DMS 273 treated with DMSO at 0.1 percent for 48 hours (cell line): ENCODE measurements at regions not wholly inside any gene's neighbourhood (a gene's known extent, or its start where the extent isn't known, plus 50 kb on each side); places are given as distances from the start of the nearest gene placed in this dataset.
"Not testable (repeated sequence)": the region's sequence is repeated elsewhere in the genome, so short reads cannot be mapped to it uniquely, and the experiment has no call there.

ENCODE experiments used
- DNase-seq: peaks from one replicate; lab custom pipeline; 2025; lab: John Stamatoyannopoulos, UW

DNA sequence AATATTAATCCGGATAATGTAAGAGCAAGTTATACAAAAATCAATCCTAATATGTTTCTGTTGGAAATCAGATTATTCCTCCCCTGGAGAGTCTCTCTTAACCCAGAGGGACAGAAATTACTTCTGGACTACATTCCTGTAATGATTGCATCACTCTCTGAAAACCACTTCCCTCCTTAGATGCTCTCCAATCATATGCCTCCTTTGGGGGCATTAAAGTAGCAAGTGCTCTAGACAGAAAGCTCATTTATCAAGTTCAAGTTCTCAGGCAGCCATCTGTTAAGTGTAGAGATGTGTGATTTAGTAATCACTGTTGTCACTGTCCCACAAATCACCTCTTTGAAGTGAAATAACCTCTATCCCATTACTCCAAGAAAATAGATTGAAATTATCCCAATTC is 247.1 kb downstream of the SLCO4C1 start:
- peak; percentile 61 for DNase-seq

DNA sequence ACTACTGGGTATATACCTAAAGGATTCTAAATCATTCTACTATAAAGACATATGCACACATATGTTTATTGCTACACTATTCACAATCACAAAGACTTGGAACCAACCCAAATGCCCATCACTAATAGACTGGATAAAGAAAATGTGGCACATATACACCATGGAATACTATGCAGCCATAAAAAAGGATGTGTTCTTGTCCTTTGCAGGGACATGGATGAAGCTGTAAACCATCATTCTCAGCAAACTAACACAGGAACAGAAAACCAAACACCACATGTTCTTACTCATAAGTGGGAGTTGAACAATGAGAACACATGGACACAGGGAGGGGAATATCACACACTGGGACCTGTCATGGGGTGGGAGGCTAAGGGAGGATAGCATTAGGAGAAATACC is 249.0 kb downstream of the SLCO4C1 start:
- not testable (repeated sequence) for DNase-seq

DNA sequence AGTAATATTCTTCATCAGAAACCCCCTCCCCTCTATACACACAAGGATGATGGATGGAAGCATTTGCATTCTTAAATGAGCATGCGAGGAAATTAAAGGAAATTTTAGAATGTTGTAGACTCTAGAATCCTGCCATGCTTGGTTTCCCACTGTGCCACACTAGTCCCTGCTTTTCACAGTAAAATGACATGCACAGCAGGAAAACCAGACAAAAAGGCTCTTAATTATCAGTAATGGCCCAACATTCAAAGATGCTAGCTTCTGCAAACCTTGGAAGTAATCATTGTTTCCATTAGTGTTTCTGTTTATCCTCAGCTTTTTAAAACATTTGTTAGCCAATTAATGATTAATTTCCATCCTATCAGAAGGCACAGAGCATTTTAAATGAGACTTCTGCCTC is 255.8 kb downstream of the SLCO4C1 start:
- no peak for DNase-seq

DNA sequence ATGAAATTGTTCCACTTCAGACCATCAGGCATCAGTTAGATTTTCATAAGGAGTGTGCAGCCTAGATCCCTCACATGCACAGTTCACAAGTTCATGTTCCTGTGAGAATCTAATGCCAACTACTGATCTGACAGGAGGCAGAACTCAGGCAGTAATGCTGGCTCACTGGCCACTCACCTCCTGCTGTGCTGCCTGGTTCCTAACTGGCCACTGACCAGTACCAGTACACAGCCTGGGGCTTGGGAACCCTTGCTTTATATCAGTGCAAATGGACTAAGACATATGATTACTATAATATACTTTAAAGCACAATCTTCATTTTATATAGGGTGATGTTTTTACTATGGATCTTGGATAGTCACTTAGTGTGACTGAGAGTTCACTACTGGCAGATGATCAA is 259.2 kb downstream of the SLCO4C1 start:
- DNase-seq = no peak

DNA sequence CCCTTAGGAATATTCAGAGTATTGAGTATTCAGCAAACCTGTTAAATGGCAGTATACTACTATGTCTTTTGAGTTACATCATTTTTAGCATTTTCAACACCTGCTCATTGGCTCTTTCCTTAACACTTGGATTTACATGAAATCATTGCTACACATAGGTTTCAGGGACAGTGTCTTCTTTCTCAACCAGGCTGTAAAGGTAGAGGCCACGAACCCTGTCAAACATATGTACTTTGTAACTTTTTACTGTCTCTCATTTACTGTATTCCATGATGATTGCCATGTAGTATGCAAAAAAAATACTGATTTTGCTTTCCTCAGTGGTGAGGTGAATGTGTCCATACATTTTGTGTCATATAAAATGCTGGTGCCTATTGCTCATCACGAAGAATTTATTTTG is 264.4 kb downstream of the SLCO4C1 start:
- no peak for DNase-seq

DNA sequence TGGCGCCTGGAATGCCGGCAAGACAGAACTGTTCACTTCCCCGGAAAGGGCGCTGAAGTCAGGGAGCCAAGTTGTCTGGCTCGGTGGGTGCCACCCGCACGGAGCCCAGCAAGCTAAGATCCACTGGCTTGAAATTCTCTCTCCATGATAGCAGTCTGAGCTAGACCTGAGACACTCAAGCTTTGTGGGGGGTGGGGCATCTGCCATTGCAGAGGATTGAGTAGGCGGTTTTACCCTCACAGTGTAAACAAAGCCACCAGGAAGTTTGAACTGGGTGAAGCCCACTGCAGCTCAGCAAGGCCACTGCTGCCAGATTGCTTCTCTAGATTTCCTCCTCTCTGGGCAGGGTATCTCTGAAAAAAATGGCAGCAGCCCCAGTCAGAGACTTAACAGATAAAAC is 277.4 kb downstream of the SLCO4C1 start:
- no peak for DNase-seq

- DNase-seq = no peak
Measured at GRCh38 chr5:102018279-102018678, 277.8 kb downstream of the SLCO4C1 start.

GRCh38 chr5:102014371-102014770 is 281.7 kb downstream of the SLCO4C1 start:
- DNase-seq = no peak

- DNase-seq = no peak
Measured at GRCh38 chr5:102010644-102011043, 285.4 kb downstream of the SLCO4C1 start.

GRCh38 chr5:101997235-101997634 is 298.8 kb downstream of the SLCO4C1 start:
- DNase-seq = no peak

GRCh38 chr5:101995585-101995984 is 300.5 kb downstream of the SLCO4C1 start:
- DNase-seq = no peak

- DNase-seq = no peak
Measured at GRCh38 chr5:101991486-101991885, 304.6 kb downstream of the SLCO4C1 start.

- no peak for DNase-seq
Measured at GRCh38 chr5:101989659-101990058, 306.4 kb downstream of the SLCO4C1 start.

GRCh38 chr5:101977729-101978345 is 318.2 kb downstream of the SLCO4C1 start:
- DNase-seq = no peak

- no peak for DNase-seq
Measured at GRCh38 chr5:101976933-101977332, 319.2 kb downstream of the SLCO4C1 start.

DNA sequence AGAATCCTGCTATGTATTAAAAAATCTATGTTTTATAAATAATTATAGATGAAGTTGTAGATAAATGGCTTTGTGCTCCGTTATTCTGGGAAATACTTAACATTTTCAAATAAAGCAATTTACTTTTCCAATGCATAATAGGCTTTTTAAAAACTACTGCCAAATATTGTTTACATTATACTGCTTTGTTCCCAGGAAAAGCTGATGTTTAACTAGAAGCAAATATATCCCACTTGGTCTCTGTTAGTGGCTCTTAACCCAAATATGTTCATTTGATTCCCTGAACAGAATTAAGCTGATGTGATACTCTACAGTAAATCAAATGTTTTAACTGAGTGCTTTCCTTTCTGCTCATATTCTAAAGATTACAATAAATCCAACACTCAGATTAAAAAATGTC is 326.3 kb downstream of the SLCO4C1 start:
- DNase-seq = no peak

GRCh38 chr5:101966476-101966875 is 329.6 kb downstream of the SLCO4C1 start:
- no peak for DNase-seq

GRCh38 chr5:101955891-101956290 is 340.2 kb downstream of the SLCO4C1 start:
- no peak for DNase-seq

DNA sequence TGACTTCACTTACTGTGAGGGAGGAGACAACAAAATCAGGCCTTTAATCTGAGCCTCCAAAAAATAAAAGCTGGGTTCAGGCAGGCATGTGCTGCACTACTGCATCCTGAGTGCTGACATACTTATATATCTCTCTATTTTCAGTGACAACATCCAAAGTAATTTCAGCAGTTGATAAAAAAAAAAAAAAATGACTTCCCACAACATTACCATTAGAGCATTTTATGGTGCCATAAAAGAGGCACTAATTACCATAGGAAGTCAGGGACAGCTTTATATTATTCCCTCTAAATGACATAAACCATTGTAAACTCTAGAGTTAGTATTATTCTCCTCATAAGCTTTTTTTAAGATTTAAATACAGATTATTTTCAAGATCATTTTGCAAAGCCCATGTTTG is 346.1 kb downstream of the SLCO4C1 start:
- no peak for DNase-seq

GRCh38 chr5:101948615-101949014 is 347.5 kb downstream of the SLCO4C1 start:
- DNase-seq = no peak

GRCh38 chr5:101943784-101944183 is 352.3 kb downstream of the SLCO4C1 start:
- DNase-seq = no peak

DNA sequence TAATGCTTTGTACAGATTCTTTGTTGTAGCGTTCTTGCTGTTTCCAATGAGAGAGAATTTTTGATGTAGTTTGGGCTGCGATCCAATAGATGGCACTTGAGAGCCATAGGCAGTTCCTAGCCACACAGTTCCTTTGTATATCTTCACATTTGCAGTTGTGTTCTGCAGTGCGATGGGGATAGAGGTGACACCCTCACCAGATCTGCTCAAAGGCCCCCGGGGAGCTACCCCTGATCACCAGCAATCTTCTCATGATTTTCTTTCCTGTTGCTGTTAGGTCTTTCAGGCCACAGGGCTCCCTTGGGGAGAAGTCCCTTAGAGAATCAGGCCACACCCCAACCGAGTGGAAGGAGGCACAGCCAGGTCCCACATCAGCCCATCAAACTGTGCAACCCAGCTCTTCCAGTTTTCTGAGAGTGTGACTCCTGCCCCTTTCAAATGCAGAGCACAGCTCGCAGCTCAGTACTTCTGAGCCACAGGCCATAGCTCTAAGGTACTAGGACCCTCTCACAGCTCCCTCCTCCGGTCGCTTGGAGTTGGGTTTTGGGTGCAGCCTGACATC is 353.7 kb downstream of the SLCO4C1 start:
- no peak for DNase-seq

DNA sequence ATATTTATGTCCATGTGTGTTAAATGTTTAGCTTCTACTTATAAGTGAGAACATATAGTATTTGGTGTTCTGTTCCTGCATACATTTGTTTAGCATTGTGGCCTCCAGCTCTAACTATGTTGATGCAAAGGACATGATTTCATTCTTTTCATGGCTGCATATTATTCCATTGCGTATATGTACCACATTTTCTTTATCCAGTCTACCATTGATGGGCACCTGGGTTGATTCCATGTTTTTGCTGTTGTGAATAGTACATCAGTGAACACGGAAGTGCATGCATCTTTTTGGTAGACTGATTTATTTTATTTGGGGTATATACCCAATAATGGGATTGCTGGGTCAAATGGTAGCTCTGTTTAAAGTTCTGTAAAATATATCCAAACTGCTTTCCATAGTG is 359.0 kb downstream of the SLCO4C1 start:
- no peak for DNase-seq

GRCh38 chr5:101935086-101935485 is 361.0 kb downstream of the SLCO4C1 start:
- DNase-seq = no peak
